Mesendoderm (in vitro differentiated cells): ENCODE measurements at regions not wholly inside any gene's neighbourhood (a gene's known extent, or its start where the extent isn't known, plus 50 kb on each side); places are given as distances from the start of the nearest gene placed in this dataset.

Source experiments
- DNase-seq: peaks from one replicate; pipeline ENCODE4 v3.0.0; 2013
- H2AK5ac ChIP-seq: 2 replicates; pipeline ENCODE4 v1.6.1; 2013; ENCODE audit warnings: low read length, inconsistent platforms
- H2BK120ac ChIP-seq: 2 replicates; pipeline ENCODE4 v1.6.1; 2013; ENCODE audit warnings: low read depth, mild to moderate bottlenecking, low read length, moderate library complexity, mixed read lengths
- H2BK15ac ChIP-seq: replicated peaks from 2 replicates; pipeline ENCODE4 v1.6.1; 2013; ENCODE audit warnings: low read depth, mild to moderate bottlenecking, moderate library complexity
- H2BK5ac ChIP-seq: 2 replicates; pipeline ENCODE4 v1.6.1; 2013; ENCODE audit warnings: low read length, inconsistent platforms
- H3K18ac ChIP-seq: 2 replicates; pipeline ENCODE4 v1.6.1; 2013; ENCODE audit warnings: mild to moderate bottlenecking, low read length, mixed read lengths
- H3K23ac ChIP-seq: one replicate; pipeline ENCODE4 v1.6.1; 2013; ENCODE audit warnings: low read length
- H3K27ac ChIP-seq: 2 replicates; pipeline ENCODE4 v1.5.1; 2013; ENCODE audit warnings: low read depth, mild to moderate bottlenecking, inconsistent platforms, low read length, moderate library complexity
- H3K27me3 ChIP-seq: 2 replicates; pipeline ENCODE4 v1.6.1; 2013; ENCODE audit warnings: low read length, control low read depth, mild to moderate bottlenecking, inconsistent platforms; ENCODE audit not compliant: insufficient read depth, poor library complexity
- H3K36me3 ChIP-seq: 2 replicates; pipeline ENCODE4 v1.6.1; 2013; ENCODE audit warnings: low read length, inconsistent platforms; ENCODE audit not compliant: control insufficient read depth, insufficient read depth
- H3K4ac ChIP-seq: one replicate; pipeline ENCODE4 v1.6.1; 2013; ENCODE audit warnings: low read depth, mild to moderate bottlenecking, low read length, moderate library complexity
- H3K4me1 ChIP-seq: 2 replicates; pipeline ENCODE4 v1.6.1; 2013; ENCODE audit warnings: low read depth, low read length, inconsistent platforms; ENCODE audit not compliant: control insufficient read depth
- H3K4me2 ChIP-seq: 2 replicates; pipeline ENCODE4 v1.6.1; 2013; ENCODE audit warnings: low read length
- H3K4me3 ChIP-seq: 2 replicates; pipeline ENCODE4 v1.5.1; 2013; ENCODE audit warnings: mild to moderate bottlenecking, low read length
- H3K56ac ChIP-seq: one replicate; pipeline ENCODE4 v1.6.1; 2013; ENCODE audit warnings: low read length
- H3K79me1 ChIP-seq: 2 replicates; pipeline ENCODE4 v1.6.1; 2013; ENCODE audit warnings: low read length, inconsistent platforms
- H3K79me2 ChIP-seq: 2 replicates; pipeline ENCODE4 v1.6.1; 2013; ENCODE audit warnings: mild to moderate bottlenecking, low read length; ENCODE audit not compliant: control insufficient read depth, insufficient read depth
- H3K9ac ChIP-seq: 2 replicates; pipeline ENCODE4 v1.6.1; 2013; ENCODE audit warnings: low read length, inconsistent platforms
- H4K5ac ChIP-seq: one replicate; pipeline ENCODE4 v1.6.1; 2013; ENCODE audit warnings: low read length
- H4K8ac ChIP-seq: one replicate; pipeline ENCODE4 v1.6.1; 2013; ENCODE audit warnings: low read depth, mild to moderate bottlenecking, control low read depth, low read length, moderate library complexity
- WGBS: extraction: QIAGEN DNeasy Blood & Tissue Kit; methylation state at CpG from one replicate; pipeline ENCODE4 v1.1.7; 2013; ENCODE audit warnings: low lambda C conversion rate, missing lambda C conversion rate; ENCODE audit not compliant: insufficient coverage; ENCODE audit errors: extremely low coverage; 5-methylcytosine and 5-hydroxymethylcytosine counted together

DNA sequence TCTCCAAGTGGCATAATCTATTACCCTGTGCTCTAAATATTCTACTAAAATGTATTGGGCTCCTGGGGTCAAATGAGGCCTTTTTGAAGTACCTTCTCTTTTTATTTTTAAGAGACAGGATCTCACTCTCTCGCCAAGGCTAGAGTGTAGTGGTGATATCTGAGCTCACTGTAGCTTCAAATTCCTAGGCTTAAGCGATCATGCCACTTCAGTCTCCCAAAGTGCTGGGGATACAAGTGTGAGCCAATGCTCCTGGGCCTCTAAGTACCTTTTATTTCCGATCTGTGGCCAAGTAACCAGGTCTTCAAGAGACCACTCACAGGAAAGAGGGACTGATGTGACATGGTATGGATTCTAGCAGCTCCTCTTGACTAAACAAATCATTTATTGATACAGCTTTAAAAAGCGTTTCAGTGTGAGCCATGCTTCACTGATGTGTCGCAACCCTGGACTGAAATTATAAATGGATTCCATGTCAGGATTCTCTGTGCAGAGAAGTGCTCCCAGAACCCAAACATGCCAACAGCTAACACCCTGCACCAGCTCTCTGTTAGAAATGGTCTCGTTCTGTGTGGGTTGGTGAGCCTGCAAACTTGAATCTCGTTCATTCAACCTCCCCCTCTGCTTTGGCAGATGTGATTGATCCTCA lies 477.8 kb downstream of the HINT1 start:
- WGBS = no CpG with 5 or more reads among the region's 7 CpGs
- no peaks in the 10 kb centered on the region for H3K79me1 ChIP-seq

DNA sequence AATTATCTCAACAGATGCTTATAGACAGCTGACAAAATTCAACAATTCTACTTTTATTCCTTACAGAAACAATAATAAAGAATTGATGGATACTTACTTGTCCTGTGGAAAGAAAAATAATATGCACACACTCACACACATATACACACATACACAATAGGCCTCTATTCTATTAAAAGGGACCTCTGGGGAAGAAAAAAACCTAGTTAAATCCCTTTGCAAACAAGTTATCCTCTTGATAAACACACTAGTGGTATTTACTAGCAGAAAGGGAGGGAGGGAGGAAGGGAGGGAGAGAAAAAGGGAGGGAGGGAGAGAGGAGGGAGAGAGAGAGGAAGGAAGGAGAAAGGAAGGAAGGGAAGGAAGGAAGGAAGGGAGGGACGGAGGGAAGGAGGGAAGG lies 486.4 kb downstream of the HINT1 start:
- H2BK15ac ChIP-seq = no peak overlapping the region
- no peak overlapping the region for H3K4me2 ChIP-seq
- no peaks in the 10 kb centered on the region for H3K36me3 ChIP-seq
- no peak overlapping the region for H3K23ac ChIP-seq
- H4K8ac ChIP-seq = no peak overlapping the region
- no peak overlapping the region for H2AK5ac ChIP-seq
- H3K56ac ChIP-seq = no peak overlapping the region
- no peak overlapping the region for H4K5ac ChIP-seq
- no peaks in the 10 kb centered on the region for H3K79me1 ChIP-seq
- no peaks in the 10 kb centered on the region for H3K27me3 ChIP-seq
- H3K4me3 ChIP-seq = no peak overlapping the region
- no peak overlapping the region for H3K4ac ChIP-seq
- no peaks in the 10 kb centered on the region for H3K4me1 ChIP-seq
- no peak overlapping the region for H2BK120ac ChIP-seq
- H3K27ac ChIP-seq = no peak overlapping the region
- no peak overlapping the region for H3K9ac ChIP-seq
- no peak for DNase-seq
- no peak overlapping the region for H2BK5ac ChIP-seq
- no peak overlapping the region for H3K18ac ChIP-seq
- no peaks in the 10 kb centered on the region for H3K79me2 ChIP-seq
- WGBS = 100% methylated on average over 1 of the region's 1 CpG

More for the DNA sequence above, 477.8 kb downstream of the HINT1 start:
- Histone ChIP-seq H3K18ac (no peak overlapping the region), H3K4me1 (no peaks in the 10 kb centered on the region), H2AK5ac (no peak overlapping the region), H3K27me3 (no peaks in the 10 kb centered on the region), H2BK5ac (no peak overlapping the region), H3K27ac (no peak overlapping the region), H4K5ac (no peak overlapping the region), H3K9ac (no peak overlapping the region), H3K36me3 (no peaks in the 10 kb centered on the region), H3K4me2 (no peak overlapping the region), H3K4me3 (no peak overlapping the region), H3K4ac (no peak overlapping the region), H3K56ac (no peak overlapping the region), H3K79me2 (no peaks in the 10 kb centered on the region), H4K8ac (no peak overlapping the region), H2BK120ac (no peak overlapping the region), H3K23ac (no peak overlapping the region), H2BK15ac (no peak overlapping the region)
- DNase-seq = no peak

DNA sequence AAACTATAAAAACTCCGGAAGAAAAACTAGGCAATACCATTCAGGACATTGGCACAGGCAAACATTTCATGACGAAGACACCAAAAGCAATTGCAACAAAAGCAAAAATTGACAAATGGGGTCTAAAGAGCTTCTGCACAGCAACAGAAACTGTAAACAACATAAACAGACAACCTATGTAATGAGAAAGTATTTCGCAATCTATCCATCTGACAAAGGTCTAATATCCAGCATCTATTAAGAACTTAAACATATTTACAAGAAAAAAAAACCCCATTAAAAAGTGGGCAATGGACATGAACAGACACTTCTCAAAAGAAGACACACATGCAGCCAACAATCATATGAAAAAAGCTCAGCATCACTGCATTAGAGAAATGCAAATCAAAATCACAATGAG lies 498.6 kb downstream of the HINT1 start:
- Histone ChIP-seq H3K79me2 (no peaks in the 10 kb centered on the region), H3K9ac (no peak overlapping the region), H4K8ac (no peak overlapping the region), H3K36me3 (no peaks in the 10 kb centered on the region), H2BK120ac (no peak overlapping the region), H3K4me1 (no peaks in the 10 kb centered on the region), H3K23ac (no peak overlapping the region), H3K56ac (no peak overlapping the region), H3K4me3 (no peak overlapping the region), H3K4ac (no peak overlapping the region), H2AK5ac (no peak overlapping the region), H3K4me2 (no peak overlapping the region), H3K79me1 (no peaks in the 10 kb centered on the region), H3K27me3 (no peaks in the 10 kb centered on the region), H3K27ac (no peak overlapping the region), H3K18ac (no peak overlapping the region), H2BK5ac (no peak overlapping the region), H2BK15ac (no peak overlapping the region), H4K5ac (no peak overlapping the region)
- WGBS = no CpG with 5 or more reads among the region's 3 CpGs
- DNase-seq = no peak

DNA sequence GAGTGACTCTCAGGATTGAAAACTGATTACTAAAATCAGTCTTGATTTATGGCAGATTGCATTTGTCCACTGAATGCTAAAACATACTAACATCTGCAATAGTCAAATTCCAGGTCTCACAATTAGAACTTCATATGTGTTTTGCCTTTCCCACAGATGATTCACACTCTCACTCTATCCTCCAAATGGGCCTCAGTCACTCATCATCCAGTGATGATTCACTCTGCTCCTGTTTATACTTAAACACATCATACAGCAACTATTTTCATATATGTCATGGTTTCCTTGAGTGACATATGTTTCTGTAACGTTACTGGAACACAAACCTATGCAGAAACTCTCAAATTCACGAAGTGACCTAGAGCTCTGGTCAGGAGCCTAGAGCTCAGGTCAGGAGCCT lies 512.9 kb downstream of the HINT1 start:
- no peaks in the 10 kb centered on the region for H3K79me2 ChIP-seq
- no peak overlapping the region for H2BK15ac ChIP-seq
- H3K36me3 ChIP-seq = no peaks in the 10 kb centered on the region
- no peak for DNase-seq
- no peak overlapping the region for H4K5ac ChIP-seq
- no CpG with 5 or more reads among the region's 2 CpGs for WGBS
- H3K23ac ChIP-seq = no peak overlapping the region
- no peak overlapping the region for H2BK120ac ChIP-seq
- no peaks in the 10 kb centered on the region for H3K27me3 ChIP-seq
- no peaks in the 10 kb centered on the region for H3K4me1 ChIP-seq
- no peak overlapping the region for H3K56ac ChIP-seq
- H4K8ac ChIP-seq = no peak overlapping the region
- H3K9ac ChIP-seq = no peak overlapping the region
- no peak overlapping the region for H2AK5ac ChIP-seq
- no peak overlapping the region for H2BK5ac ChIP-seq
- no peak overlapping the region for H3K4me3 ChIP-seq
- H3K27ac ChIP-seq = no peak overlapping the region
- no peak overlapping the region for H3K18ac ChIP-seq
- no peak overlapping the region for H3K4ac ChIP-seq
- H3K4me2 ChIP-seq = no peak overlapping the region
- H3K79me1 ChIP-seq = no peaks in the 10 kb centered on the region

DNA sequence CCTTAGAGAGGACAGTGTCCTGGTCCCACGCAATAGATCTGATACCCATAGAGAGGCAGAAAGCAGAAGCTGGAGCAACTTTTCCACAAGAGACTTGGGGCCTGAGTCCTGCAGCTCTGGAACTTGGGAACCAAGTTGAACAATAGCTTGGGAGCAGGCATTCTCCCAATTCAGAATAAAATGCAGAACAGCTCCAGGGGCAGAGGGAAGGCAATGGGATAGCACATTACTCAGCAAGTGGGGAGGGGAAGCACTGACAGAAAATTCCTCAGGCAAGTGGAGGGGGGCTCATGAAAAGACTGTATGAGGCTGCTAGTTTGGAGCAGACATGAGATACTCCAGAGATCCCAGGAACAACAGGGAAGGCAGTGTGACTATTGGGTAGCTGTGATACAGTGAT lies 513.6 kb downstream of the HINT1 start:
- Histone ChIP-seq H4K5ac (no peak overlapping the region), H3K4me3 (no peak overlapping the region), H2BK15ac (no peak overlapping the region), H3K4ac (no peak overlapping the region), H3K27me3 (no peaks in the 10 kb centered on the region), H2AK5ac (no peak overlapping the region), H3K79me2 (no peaks in the 10 kb centered on the region), H3K36me3 (no peaks in the 10 kb centered on the region), H3K56ac (no peak overlapping the region), H3K79me1 (no peaks in the 10 kb centered on the region), H4K8ac (no peak overlapping the region), H3K4me2 (no peak overlapping the region), H3K18ac (no peak overlapping the region), H3K23ac (no peak overlapping the region), H2BK5ac (no peak overlapping the region), H3K4me1 (no peaks in the 10 kb centered on the region), H3K27ac (no peak overlapping the region), H2BK120ac (no peak overlapping the region), H3K9ac (no peak overlapping the region)
- DNase-seq = peak; percentile 63
- no CpG with 5 or more reads among the region's 1 CpG for WGBS

DNA sequence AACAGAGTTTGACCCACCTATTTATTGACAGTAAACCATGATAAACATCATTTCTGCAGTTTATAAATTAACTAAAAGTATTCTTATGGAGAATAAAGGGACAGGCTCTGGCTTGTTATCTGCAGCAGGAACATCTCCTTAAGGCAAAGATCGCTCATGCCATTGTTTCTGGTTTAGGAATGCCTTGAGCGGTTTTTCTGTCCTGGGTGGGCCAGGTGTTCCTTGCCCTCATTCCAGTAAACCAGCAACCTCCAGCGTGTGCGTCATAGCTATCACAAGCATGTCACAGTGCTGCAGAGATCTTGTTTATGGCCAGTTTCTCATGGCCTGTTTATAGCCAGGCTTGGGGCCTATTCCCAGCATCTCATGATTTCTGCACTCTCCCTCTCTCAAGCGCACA lies 521.7 kb downstream of the HINT1 start:
- Histone ChIP-seq H3K4ac (no peak overlapping the region), H3K4me1 (no peaks in the 10 kb centered on the region), H3K56ac (no peak overlapping the region), H3K23ac (no peak overlapping the region), H3K9ac (no peak overlapping the region), H4K5ac (no peak overlapping the region), H4K8ac (no peak overlapping the region), H3K79me2 (no peaks in the 10 kb centered on the region), H2AK5ac (no peak overlapping the region), H3K79me1 (no peaks in the 10 kb centered on the region), H3K27ac (no peak overlapping the region), H3K4me2 (no peak overlapping the region), H3K18ac (no peak overlapping the region), H2BK5ac (no peak overlapping the region), H3K36me3 (no peaks in the 10 kb centered on the region), H3K4me3 (no peak overlapping the region), H3K27me3 (no peaks in the 10 kb centered on the region), H2BK120ac (no peak overlapping the region), H2BK15ac (no peak overlapping the region)
- no CpG with 5 or more reads among the region's 5 CpGs for WGBS
- DNase-seq = no peak
